ENCODE measurements at regions not wholly inside any gene's neighbourhood (a gene's known extent, or its start where the extent isn't known, plus 50 kb on each side); places are given as distances from the start of the nearest gene placed in this dataset.

- TF ChIP-seq TAF1 (IDR thresholded peaks at IDR 0.05; ENCODE audit: borderline replicate concordance, insufficient read depth, low read length) (no peak), REST (IDR thresholded peaks at IDR 0.05; ENCODE audit: insufficient read depth in 1 of 2, low read depth in 2 of 2, low read length in 2 of 2) (no peak), FOXP2 (optimal IDR thresholded peaks at IDR 0.05; ENCODE audit: borderline replicate concordance, extremely low read depth, extremely low read length, insufficient read depth) (no peak), SIN3A (IDR thresholded peaks at IDR 0.05; ENCODE audit: borderline replicate concordance, insufficient read depth, low read length) (no peak), POLR2AphosphoS5 (IDR thresholded peaks at IDR 0.05; ENCODE audit: low read depth, low read length) (no peak)
Measured at GRCh38 chr5:104764197-104764596, 1201.6 kb upstream of the NUDT12 start.

DNA sequence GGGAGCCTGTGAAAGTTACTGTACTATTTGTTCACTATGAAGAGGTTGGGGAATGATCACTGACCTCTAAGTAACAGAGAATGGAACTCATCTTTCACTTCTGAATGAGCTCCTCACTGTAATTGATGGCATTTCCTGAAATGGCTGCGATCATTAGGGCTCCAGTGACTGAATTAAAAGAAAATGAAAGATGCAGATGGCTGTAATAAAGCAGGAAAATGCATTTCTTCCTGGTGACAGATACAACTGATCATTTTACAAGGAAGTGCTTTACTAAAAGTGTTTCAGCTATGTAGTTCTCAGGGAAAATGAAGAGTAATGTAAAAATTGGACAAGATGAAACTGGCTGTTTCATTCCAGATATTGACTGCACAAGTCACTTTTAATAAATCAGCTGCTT, 1200.6 kb upstream of the NUDT12 start:
- TF ChIP-seq TAF1 (IDR thresholded peaks at IDR 0.05; ENCODE audit: borderline replicate concordance, insufficient read depth, low read length) = no peak
- TF ChIP-seq REST (IDR thresholded peaks at IDR 0.05; ENCODE audit: insufficient read depth in 1 of 2, low read depth in 2 of 2, low read length in 2 of 2) = no peak
- no peak for TF ChIP-seq FOXP2 (optimal IDR thresholded peaks at IDR 0.05; ENCODE audit: borderline replicate concordance, extremely low read depth, extremely low read length, insufficient read depth)
- no peak for TF ChIP-seq POLR2AphosphoS5 (IDR thresholded peaks at IDR 0.05; ENCODE audit: low read depth, low read length)
- TF ChIP-seq SIN3A (IDR thresholded peaks at IDR 0.05; ENCODE audit: borderline replicate concordance, insufficient read depth, low read length) = no peak

DNA sequence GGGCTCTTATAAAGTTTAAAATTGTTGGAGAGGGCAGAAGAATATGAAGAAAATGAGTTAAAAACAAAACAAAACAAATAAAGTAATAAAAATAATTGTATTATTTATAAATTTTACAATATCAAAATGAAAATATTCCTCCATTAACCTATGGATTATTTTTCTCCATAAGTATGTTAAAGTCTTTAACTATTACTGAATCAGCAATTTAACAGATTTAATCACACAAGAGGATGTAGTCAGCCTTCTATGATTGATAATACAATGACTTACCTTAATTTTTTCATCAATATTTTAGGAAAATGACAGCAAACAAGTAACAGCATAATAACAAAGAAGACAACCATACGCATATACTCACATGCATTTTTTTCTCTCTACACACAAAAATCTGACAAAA, 1195.3 kb upstream of the NUDT12 start:
- no peak for TF ChIP-seq REST (IDR thresholded peaks at IDR 0.05; ENCODE audit: insufficient read depth in 1 of 2, low read depth in 2 of 2, low read length in 2 of 2)
- TF ChIP-seq FOXP2 (optimal IDR thresholded peaks at IDR 0.05; ENCODE audit: borderline replicate concordance, extremely low read depth, extremely low read length, insufficient read depth) = no peak
- no peak for TF ChIP-seq SIN3A (IDR thresholded peaks at IDR 0.05; ENCODE audit: borderline replicate concordance, insufficient read depth, low read length)
- no peak for TF ChIP-seq POLR2AphosphoS5 (IDR thresholded peaks at IDR 0.05; ENCODE audit: low read depth, low read length)

DNA sequence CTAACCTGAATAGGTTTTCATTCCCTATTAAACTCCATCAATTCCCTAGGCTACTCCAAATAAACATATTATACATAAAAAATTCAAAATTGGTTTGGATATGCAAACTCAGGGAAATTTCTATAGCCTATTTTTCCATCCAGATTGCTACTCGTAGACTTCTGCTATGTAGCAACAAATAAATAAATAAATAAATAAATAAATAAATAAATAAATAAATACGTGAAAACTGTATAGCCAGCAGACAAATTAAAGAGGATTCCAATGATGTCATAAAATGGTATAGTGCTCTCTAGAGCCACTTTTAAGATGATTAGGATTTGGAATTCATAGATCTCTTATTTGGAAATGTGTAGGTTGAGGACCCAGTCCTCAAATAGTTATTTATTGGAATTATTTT, 1193.2 kb upstream of the NUDT12 start:
- TF ChIP-seq FOXP2 (optimal IDR thresholded peaks at IDR 0.05; ENCODE audit: borderline replicate concordance, extremely low read depth, extremely low read length, insufficient read depth) (no peak), POLR2AphosphoS5 (IDR thresholded peaks at IDR 0.05; ENCODE audit: low read depth, low read length) (no peak), TAF1 (IDR thresholded peaks at IDR 0.05; ENCODE audit: borderline replicate concordance, insufficient read depth, low read length) (no peak), SIN3A (IDR thresholded peaks at IDR 0.05; ENCODE audit: borderline replicate concordance, insufficient read depth, low read length) (no peak), REST (IDR thresholded peaks at IDR 0.05; ENCODE audit: insufficient read depth in 1 of 2, low read depth in 2 of 2, low read length in 2 of 2) (no peak)

Measured in PFSK-1 (cell line).